ENCODE measurements at regions not wholly inside any gene's neighbourhood (a gene's known extent, or its start where the extent isn't known, plus 50 kb on each side); places are given as distances from the start of the nearest gene placed in this dataset.

- TF ChIP-seq, protein P1, sequence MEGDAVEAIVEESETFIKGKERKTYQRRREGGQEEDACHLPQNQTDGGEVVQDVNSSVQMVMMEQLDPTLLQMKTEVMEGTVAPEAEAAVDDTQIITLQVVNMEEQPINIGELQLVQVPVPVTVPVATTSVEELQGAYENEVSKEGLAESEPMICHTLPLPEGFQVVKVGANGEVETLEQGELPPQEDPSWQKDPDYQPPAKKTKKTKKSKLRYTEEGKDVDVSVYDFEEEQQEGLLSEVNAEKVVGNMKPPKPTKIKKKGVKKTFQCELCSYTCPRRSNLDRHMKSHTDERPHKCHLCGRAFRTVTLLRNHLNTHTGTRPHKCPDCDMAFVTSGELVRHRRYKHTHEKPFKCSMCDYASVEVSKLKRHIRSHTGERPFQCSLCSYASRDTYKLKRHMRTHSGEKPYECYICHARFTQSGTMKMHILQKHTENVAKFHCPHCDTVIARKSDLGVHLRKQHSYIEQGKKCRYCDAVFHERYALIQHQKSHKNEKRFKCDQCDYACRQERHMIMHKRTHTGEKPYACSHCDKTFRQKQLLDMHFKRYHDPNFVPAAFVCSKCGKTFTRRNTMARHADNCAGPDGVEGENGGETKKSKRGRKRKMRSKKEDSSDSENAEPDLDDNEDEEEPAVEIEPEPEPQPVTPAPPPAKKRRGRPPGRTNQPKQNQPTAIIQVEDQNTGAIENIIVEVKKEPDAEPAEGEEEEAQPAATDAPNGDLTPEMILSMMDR (IDR thresholded peaks at IDR 0.05) = no peak
- TF ChIP-seq POLR2A (IDR thresholded peaks at IDR 0.05) = no peak
- TF ChIP-seq EP300 (IDR thresholded peaks at IDR 0.05) = no peak
These were observed 278.7 kb upstream of the KLHL1 start for GRCh38 chr13:70386919-70387318.
